NCI-H2081 (cell line): ENCODE measurements at regions not wholly inside any gene's neighbourhood (a gene's known extent, or its start where the extent isn't known, plus 50 kb on each side); places are given as distances from the start of the nearest gene placed in this dataset.
"Not testable (repeated sequence)": the region's sequence is repeated elsewhere in the genome, so short reads cannot be mapped to it uniquely, and the experiment has no call there.

Experiments used
- DNase-seq, 2 experiments: peaks; one replicate each; lab custom pipeline; 2025; lab: John Stamatoyannopoulos, UW

- peak in 1 of 2 experiments; percentile 2 for DNase-seq
Observed at GRCh38 chr9:75197561-75197960, 109.2 kb downstream of the OSTF1 start.

GRCh38 chr9:75198436-75198835 lies 110.1 kb downstream of the OSTF1 start:
- no peak for DNase-seq

GRCh38 chr9:75200892-75201470 lies 112.7 kb downstream of the OSTF1 start:
- peak; percentile 48 to 61 for DNase-seq

GRCh38 chr9:75201480-75202209 lies 113.3 kb downstream of the OSTF1 start:
- DNase-seq: no peak

- not testable (repeated sequence) for DNase-seq
Observed at GRCh38 chr9:75207997-75208396, 119.7 kb downstream of the OSTF1 start.

- no peak for DNase-seq
Observed at GRCh38 chr9:75210215-75210614, 121.9 kb downstream of the OSTF1 start.

GRCh38 chr9:75213765-75214164 lies 125.5 kb downstream of the OSTF1 start:
- no peak for DNase-seq

GRCh38 chr9:75226403-75227139 lies 138.3 kb downstream of the OSTF1 start:
- DNase-seq: no peak

- no peak for DNase-seq
Observed at GRCh38 chr9:75228893-75229292, 140.6 kb downstream of the OSTF1 start.

- DNase-seq: peak in 1 of 2 experiments; percentile 7
Observed at GRCh38 chr9:75229605-75230332, 141.5 kb downstream of the OSTF1 start.

- DNase-seq: no peak
Observed at GRCh38 chr9:75230469-75230868, 142.2 kb downstream of the OSTF1 start.

- DNase-seq: no peak
Observed at GRCh38 chr9:75231167-75231566, 142.9 kb downstream of the OSTF1 start.

- DNase-seq: no peak
Observed at GRCh38 chr9:75233011-75233410, 144.7 kb downstream of the OSTF1 start.

GRCh38 chr9:75235632-75236031 lies 147.3 kb downstream of the OSTF1 start:
- DNase-seq: peak in 1 of 2 experiments; percentile 29

- peak in 1 of 2 experiments; percentile 2 for DNase-seq
Observed at GRCh38 chr9:75238311-75238976, 150.1 kb downstream of the OSTF1 start.

GRCh38 chr9:75239176-75239575 lies 150.9 kb downstream of the OSTF1 start:
- peak in 1 of 2 experiments; percentile 4 for DNase-seq

GRCh38 chr9:75242426-75242825 lies 154.1 kb downstream of the OSTF1 start:
- no peak for DNase-seq

- no peak for DNase-seq
Observed at GRCh38 chr9:75246949-75247348, 158.6 kb downstream of the OSTF1 start.

- peak; percentile 18 to 50 for DNase-seq
Observed at GRCh38 chr9:75265525-75265972, 177.2 kb downstream of the OSTF1 start.

GRCh38 chr9:75269197-75269596 lies 180.9 kb downstream of the OSTF1 start:
- no peak for DNase-seq

- not testable (repeated sequence) for DNase-seq
Observed at GRCh38 chr9:75273055-75273454, 184.7 kb downstream of the OSTF1 start.

GRCh38 chr9:75274781-75275180 lies 186.5 kb downstream of the OSTF1 start:
- DNase-seq: no peak
